ENCODE measurements at regions not wholly inside any gene's neighbourhood (a gene's known extent, or its start where the extent isn't known, plus 50 kb on each side); places are given as distances from the start of the nearest gene placed in this dataset.

- H2AK5ac ChIP-seq (ENCODE audit: insufficient read length, low read length): no peak overlapping the region
- H3K9me3 Mint-ChIP-seq: peaks cover 0 to 3% of the 10 kb centered on the region in 2 experiments; a peak in 2 of 5 replicates
- H3K23me2 ChIP-seq (ENCODE audit: insufficient read length, low read depth, low read length, poor library complexity, severe bottlenecking): no peaks in the 10 kb centered on the region
- H3K36me3 Mint-ChIP-seq (ENCODE audit: insufficient read depth in 1 of 3, low read depth in 3 of 3): 0 out of 7 replicates have a peak, but pooled peaks cover 0 to 2% (median 0%) of the 10 kb centered on the region in 3 experiments
- no peaks in the 10 kb centered on the region for H3K79me1 ChIP-seq (ENCODE audit: insufficient read depth, low read depth, low read length, poor library complexity, severe bottlenecking)
- H3T11ph ChIP-seq (ENCODE audit: low read length): no peak overlapping the region
- no peak overlapping the region for H2BK120ac ChIP-seq (ENCODE audit: low read depth, low read length, poor library complexity, severe bottlenecking)
- no peaks in the 10 kb centered on the region for H3K79me2 ChIP-seq (ENCODE audit: insufficient read depth, low read length)
- no peak overlapping the region for H4K5ac ChIP-seq (ENCODE audit: insufficient read length, low read depth, low read length)
- no peak overlapping the region for H2BK5ac ChIP-seq (ENCODE audit: insufficient read length, low read length)
- H3K56ac ChIP-seq (ENCODE audit: insufficient read length, low read depth, low read length): no peak overlapping the region
- H3K4me3 Mint-ChIP-seq: no peak overlapping the region
- H3K18ac ChIP-seq (ENCODE audit: insufficient read length, low read depth, low read length): no peak overlapping the region
- H3K4me1 Mint-ChIP-seq: peaks cover 27 to 37% of the 10 kb centered on the region in 2 experiments
- H3K4me1 ChIP-seq (ENCODE audit: insufficient read depth, low read length): peaks cover 14% of the 10 kb centered on the region; the same call in 1 of the 2 replicates
- H2BK15ac ChIP-seq (ENCODE audit: low read depth, low read length): no peak overlapping the region
- peaks cover 68% of the 10 kb centered on the region for H3K27me3 Mint-ChIP-seq (ENCODE audit: low read depth)
- DNase-seq: peak; percentile 33
- H3K14ac ChIP-seq (ENCODE audit: insufficient read depth, low read length): no peak overlapping the region
- no peak overlapping the region for H3K4me2 ChIP-seq (ENCODE audit: insufficient read depth, insufficient read length, low read length)
- no peak overlapping the region for H2AFZ ChIP-seq (ENCODE audit: low read length)
- no peak overlapping the region for H2BK12ac ChIP-seq (ENCODE audit: insufficient read length, low read depth, low read length)
- H2BK20ac ChIP-seq (ENCODE audit: low read depth, low read length, poor library complexity, severe bottlenecking): no peak overlapping the region
- TF ChIP-seq CTCF (conservative IDR thresholded peaks at IDR 0.05): no peak
- H3K23ac ChIP-seq (ENCODE audit: insufficient read length, low read depth, low read length): no peak overlapping the region
- no peaks in the 10 kb centered on the region for H3K27me3 ChIP-seq (ENCODE audit: insufficient read depth, low read length)
- no peak overlapping the region for H3K27ac Mint-ChIP-seq
- H4K91ac ChIP-seq (ENCODE audit: insufficient read length, low read depth, low read length): no peak overlapping the region
- H3K9ac ChIP-seq (ENCODE audit: extremely low read depth, insufficient read length, low read length): no peak overlapping the region
- no peaks in the 10 kb centered on the region for H4K20me1 ChIP-seq (ENCODE audit: control insufficient read depth, insufficient read depth, insufficient read length)
- no CpG with 5 or more reads among the region's 6 CpGs for WGBS (ENCODE audit: extremely low coverage, insufficient read length, low lambda C conversion rate)
- H3K4ac ChIP-seq (ENCODE audit: low read depth, low read length): no peak overlapping the region
- H3K27ac ChIP-seq (ENCODE audit: insufficient read length, low read depth, low read length): no peak overlapping the region
- H3K9me3 ChIP-seq (ENCODE audit: control insufficient read depth, low read depth, low read length): no peaks in the 10 kb centered on the region
- no peak overlapping the region for H4K8ac ChIP-seq (replicated peaks; ENCODE audit: insufficient read length, low read depth, low read length)
These were observed 70.3 kb upstream of the PRMT8 start for GRCh38 chr12:3420693-3421092.
